Neural progenitor cell (in vitro differentiated cells): ENCODE measurements at regions not wholly inside any gene's neighbourhood (a gene's known extent, or its start where the extent isn't known, plus 50 kb on each side); places are given as distances from the start of the nearest gene placed in this dataset.
"Not testable (repeated sequence)": the region's sequence is repeated elsewhere in the genome, so short reads cannot be mapped to it uniquely, and the experiment has no call there.

Experiments
- DNase-seq: peaks from one replicate; pipeline ENCODE4 v3.0.0-alpha.2; 2016; ENCODE audit warnings: low spot score
- H2AFZ ChIP-seq: fragments of 200-600 bp; sonication (generic); replicated peaks from 2 replicates; pipeline ENCODE4 v1.6.1; 2016; ENCODE audit warnings: antibody characterized with exemption
- H3F3A ChIP-seq: fragments of 200-600 bp; sonication (generic); 2 replicates; pipeline ENCODE4 v1.6.1; 2016; ENCODE audit warnings: antibody characterized with exemption, low read depth
- H3K27ac ChIP-seq: fragments of 200-600 bp; sonication (generic); 2 replicates; pipeline ENCODE4 v1.5.1; 2016; ENCODE audit warnings: mild to moderate bottlenecking
- H3K27me3 ChIP-seq: fragments of 200-600 bp; sonication (generic); 2 replicates; pipeline ENCODE4 v1.6.1; 2016; ENCODE audit warnings: mild to moderate bottlenecking, moderate library complexity
- H3K36me3 ChIP-seq: fragments of 200-600 bp; sonication (generic); 2 replicates; pipeline ENCODE4 v1.5.1; 2016
- H3K4me1 ChIP-seq: fragments of 200-600 bp; sonication (generic); 2 replicates; pipeline ENCODE4 v1.6.1; 2016; ENCODE audit warnings: mixed run types
- H3K4me2 ChIP-seq: fragments of 200-600 bp; sonication (generic); 2 replicates; pipeline ENCODE4 v1.6.1; 2016
- H3K4me3 ChIP-seq: fragments of 200-600 bp; sonication (generic); 2 replicates; pipeline ENCODE4 v1.5.1; 2016
- H3K79me2 ChIP-seq: fragments of 200-600 bp; sonication (generic); 2 replicates; pipeline ENCODE4 v1.6.1; 2016; ENCODE audit warnings: low read depth
- H3K9ac ChIP-seq: fragments of 200-600 bp; sonication (generic); 2 replicates; pipeline ENCODE4 v1.6.1; 2016
- H3K9me3 ChIP-seq: fragments of 200-600 bp; sonication (generic); 2 replicates; pipeline ENCODE4 v1.5.1; 2016; ENCODE audit warnings: low read depth
- H4K20me1 ChIP-seq: fragments of 200-600 bp; sonication (generic); 2 replicates; pipeline ENCODE4 v1.6.1; 2016; ENCODE audit warnings: low read depth
- H3K27ac Mint-ChIP-seq: 3 replicates; pipeline ENCODE4 v1.8.0; 2021; ENCODE audit warnings: mixed read lengths
- H3K27me3 Mint-ChIP-seq: 2 replicates; pipeline ENCODE4 v1.8.0; 2022; ENCODE audit warnings: low read depth, mild to moderate bottlenecking, inconsistent platforms, moderate library complexity, mixed read lengths; ENCODE audit not compliant: insufficient read depth
- H3K36me3 Mint-ChIP-seq: 3 replicates; pipeline ENCODE4 v1.8.0; 2021; ENCODE audit warnings: mixed read lengths
- H3K4me1 Mint-ChIP-seq: 3 replicates; pipeline ENCODE4 v1.8.0; 2021; ENCODE audit warnings: mixed read lengths
- H3K4me3 Mint-ChIP-seq: 3 replicates; pipeline ENCODE4 v1.8.0; 2021; ENCODE audit warnings: mild to moderate bottlenecking, moderate library complexity, mixed read lengths
- H3K9me3 Mint-ChIP-seq: 3 replicates; pipeline ENCODE4 v1.8.0; 2020; ENCODE audit warnings: mixed read lengths

- H3K27ac ChIP-seq, H3K4me3 ChIP-seq, H3K4me2 ChIP-seq, H3K4me3 Mint-ChIP-seq, H3K9me3 ChIP-seq, H3K27me3 ChIP-seq, H3K4me1 ChIP-seq, DNase-seq, H3K36me3 ChIP-seq, H2AFZ ChIP-seq, H3F3A ChIP-seq, H3K9ac ChIP-seq, H3K36me3 Mint-ChIP-seq, H3K79me2 ChIP-seq, H3K27me3 Mint-ChIP-seq, H3K4me1 Mint-ChIP-seq, H3K9me3 Mint-ChIP-seq, H3K27ac Mint-ChIP-seq, H4K20me1 ChIP-seq: not testable (repeated sequence)
Observed at GRCh38 chr15:22184678-22185077, 104.4 kb downstream of the OR4M2 start.

GRCh38 chr15:22186846-22187532 is 106.7 kb downstream of the OR4M2 start:
- not testable (repeated sequence) for H3K36me3 Mint-ChIP-seq, H3K27ac Mint-ChIP-seq, H3F3A ChIP-seq, H3K4me3 ChIP-seq, H3K27me3 ChIP-seq, H3K9me3 ChIP-seq, H3K36me3 ChIP-seq, H4K20me1 ChIP-seq, DNase-seq, H3K27me3 Mint-ChIP-seq, H3K4me1 Mint-ChIP-seq, H2AFZ ChIP-seq, H3K27ac ChIP-seq, H3K9me3 Mint-ChIP-seq, H3K9ac ChIP-seq, H3K4me1 ChIP-seq, H3K79me2 ChIP-seq, H3K4me2 ChIP-seq, H3K4me3 Mint-ChIP-seq

GRCh38 chr15:22191818-22192217 is 111.5 kb downstream of the OR4M2 start:
- H3K27me3 ChIP-seq, H3K79me2 ChIP-seq, H2AFZ ChIP-seq, H3K4me1 ChIP-seq, DNase-seq, H3K36me3 Mint-ChIP-seq, H3K9ac ChIP-seq, H3K4me1 Mint-ChIP-seq, H3K36me3 ChIP-seq, H3K9me3 ChIP-seq, H3K4me2 ChIP-seq, H3F3A ChIP-seq, H3K27ac ChIP-seq, H3K4me3 ChIP-seq, H3K27me3 Mint-ChIP-seq, H3K27ac Mint-ChIP-seq, H4K20me1 ChIP-seq, H3K4me3 Mint-ChIP-seq, H3K9me3 Mint-ChIP-seq: not testable (repeated sequence)

GRCh38 chr15:22194739-22195617 is 114.7 kb downstream of the OR4M2 start:
- DNase-seq, H3K27me3 Mint-ChIP-seq, H3K79me2 ChIP-seq: not testable (repeated sequence)

GRCh38 chr15:22196423-22196822 is 116.1 kb downstream of the OR4M2 start:
- not testable (repeated sequence) for H3K9me3 ChIP-seq, H2AFZ ChIP-seq, H3F3A ChIP-seq, H3K36me3 Mint-ChIP-seq, H4K20me1 ChIP-seq, H3K27me3 ChIP-seq, H3K9me3 Mint-ChIP-seq, H3K36me3 ChIP-seq, H3K4me1 Mint-ChIP-seq, H3K4me3 ChIP-seq, H3K27ac ChIP-seq, H3K4me1 ChIP-seq, H3K4me2 ChIP-seq, H3K9ac ChIP-seq, H3K4me3 Mint-ChIP-seq, H3K79me2 ChIP-seq, DNase-seq, H3K27ac Mint-ChIP-seq, H3K27me3 Mint-ChIP-seq

More at GRCh38 chr15:22194739-22195617, 114.7 kb downstream of the OR4M2 start:
- H3K27ac ChIP-seq, H3K36me3 ChIP-seq, H3K4me3 Mint-ChIP-seq, H4K20me1 ChIP-seq, H3F3A ChIP-seq, H3K9me3 ChIP-seq, H2AFZ ChIP-seq, H3K9ac ChIP-seq, H3K4me1 Mint-ChIP-seq, H3K36me3 Mint-ChIP-seq, H3K4me2 ChIP-seq, H3K27ac Mint-ChIP-seq, H3K4me3 ChIP-seq, H3K9me3 Mint-ChIP-seq, H3K27me3 ChIP-seq, H3K4me1 ChIP-seq: not testable (repeated sequence)

- H3K9me3 Mint-ChIP-seq, H3K4me3 Mint-ChIP-seq, H3K27ac Mint-ChIP-seq: not testable (repeated sequence)
Observed at GRCh38 chr15:22200417-22200816, 120.1 kb downstream of the OR4M2 start.

GRCh38 chr15:22201993-22202659 is 121.8 kb downstream of the OR4M2 start:
- not testable (repeated sequence) for H3K4me2 ChIP-seq, H3K27ac Mint-ChIP-seq, H3K9me3 Mint-ChIP-seq, H3F3A ChIP-seq, H3K27ac ChIP-seq, H3K4me1 Mint-ChIP-seq, H2AFZ ChIP-seq, H3K9me3 ChIP-seq, H3K4me3 Mint-ChIP-seq, H3K4me1 ChIP-seq, H3K36me3 ChIP-seq, H3K4me3 ChIP-seq, H4K20me1 ChIP-seq, H3K36me3 Mint-ChIP-seq, H3K9ac ChIP-seq, H3K27me3 ChIP-seq, H3K79me2 ChIP-seq, H3K27me3 Mint-ChIP-seq, DNase-seq

More at GRCh38 chr15:22200417-22200816, 120.1 kb downstream of the OR4M2 start:
- H2AFZ ChIP-seq, H3K9ac ChIP-seq, H3K36me3 Mint-ChIP-seq, H3K27me3 ChIP-seq, H3K4me1 ChIP-seq, H4K20me1 ChIP-seq, H3K79me2 ChIP-seq, H3K27me3 Mint-ChIP-seq, H3K27ac ChIP-seq, H3K9me3 ChIP-seq, DNase-seq, H3F3A ChIP-seq, H3K36me3 ChIP-seq, H3K4me1 Mint-ChIP-seq, H3K4me2 ChIP-seq, H3K4me3 ChIP-seq: not testable (repeated sequence)

- not testable (repeated sequence) for H4K20me1 ChIP-seq, H3K9ac ChIP-seq, H3K36me3 ChIP-seq, H3K4me2 ChIP-seq, H3K9me3 Mint-ChIP-seq, H3F3A ChIP-seq, H3K27me3 Mint-ChIP-seq, H3K27ac ChIP-seq, H3K27me3 ChIP-seq, H3K4me3 ChIP-seq, H3K9me3 ChIP-seq, H2AFZ ChIP-seq, H3K4me1 Mint-ChIP-seq, H3K79me2 ChIP-seq, H3K4me3 Mint-ChIP-seq, H3K4me1 ChIP-seq, H3K36me3 Mint-ChIP-seq, DNase-seq, H3K27ac Mint-ChIP-seq
Observed at GRCh38 chr15:22203208-22203607, 122.9 kb downstream of the OR4M2 start.
